Muscle of arm (tissue), 1 donor: ENCODE measurements at regions not wholly inside any gene's neighbourhood (a gene's known extent, or its start where the extent isn't known, plus 50 kb on each side); places are given as distances from the start of the nearest gene placed in this dataset.
A peak's percentile ranks its signal among the peaks of the same experiment; 100 is the strongest.

ENCODE experiments used
- DNase-seq: peaks from one replicate; pipeline ENCODE4 v3.0.0-alpha.2; 2013

DNA sequence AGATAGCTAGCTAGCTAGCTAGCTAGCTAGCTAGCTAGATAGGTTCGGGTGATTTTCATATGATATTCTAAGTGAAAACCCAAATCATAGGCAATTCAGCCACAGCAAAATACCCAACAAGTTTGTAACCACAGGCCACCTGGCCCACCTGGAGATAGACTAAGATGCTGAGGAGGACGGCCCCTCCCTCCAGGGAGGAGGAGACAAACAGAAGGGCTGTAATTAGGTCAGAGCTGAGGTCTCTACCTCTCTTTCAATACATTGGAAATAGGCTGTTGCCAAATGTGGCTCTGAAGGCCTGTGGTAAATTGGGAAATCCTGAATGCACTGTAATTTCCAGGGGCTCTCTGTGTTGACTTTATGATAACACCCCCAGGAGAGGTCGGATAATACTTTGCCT, 382.2 kb downstream of the FGF9 start:
- DNase-seq, result no peak

DNA sequence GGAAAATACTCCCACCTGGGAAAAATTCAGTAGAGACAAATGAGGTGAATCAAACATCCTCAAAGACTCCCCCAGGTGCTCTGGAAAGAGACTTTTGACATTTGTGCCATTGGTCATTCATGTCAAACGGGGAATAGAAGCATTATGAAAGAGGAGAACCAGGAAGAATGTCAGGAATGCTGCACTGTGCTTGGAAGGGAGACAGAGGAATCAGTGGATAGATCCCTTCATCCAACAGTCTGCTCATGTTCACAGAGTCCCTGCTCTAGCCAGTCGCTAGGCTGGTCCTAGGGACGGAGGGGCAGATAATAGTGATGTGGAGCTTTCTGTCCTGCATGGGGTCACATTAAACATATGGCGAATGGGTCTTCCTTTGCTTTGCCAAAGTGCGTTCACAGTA, 384.4 kb downstream of the FGF9 start:
- no peak for DNase-seq

DNA sequence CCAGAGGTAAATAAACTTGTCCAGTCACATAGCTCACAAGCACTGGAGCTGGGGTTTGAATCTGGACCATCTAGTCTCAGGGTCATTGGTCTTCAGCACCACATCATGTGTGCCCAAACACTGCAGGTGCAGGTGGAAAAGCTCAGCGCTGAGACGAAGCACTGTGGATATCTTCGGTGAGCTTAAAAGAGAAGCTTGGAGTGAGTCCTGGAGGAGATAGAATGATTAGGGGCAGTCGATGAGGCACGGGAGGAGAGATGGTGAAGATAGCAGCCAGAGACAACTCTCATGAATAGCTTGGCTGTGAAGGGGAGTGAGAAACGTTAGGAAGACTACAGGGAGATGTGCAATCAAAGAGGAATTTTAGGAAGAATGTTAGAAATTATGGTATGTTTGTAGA, 389.3 kb downstream of the FGF9 start:
- DNase-seq, result no peak

DNA sequence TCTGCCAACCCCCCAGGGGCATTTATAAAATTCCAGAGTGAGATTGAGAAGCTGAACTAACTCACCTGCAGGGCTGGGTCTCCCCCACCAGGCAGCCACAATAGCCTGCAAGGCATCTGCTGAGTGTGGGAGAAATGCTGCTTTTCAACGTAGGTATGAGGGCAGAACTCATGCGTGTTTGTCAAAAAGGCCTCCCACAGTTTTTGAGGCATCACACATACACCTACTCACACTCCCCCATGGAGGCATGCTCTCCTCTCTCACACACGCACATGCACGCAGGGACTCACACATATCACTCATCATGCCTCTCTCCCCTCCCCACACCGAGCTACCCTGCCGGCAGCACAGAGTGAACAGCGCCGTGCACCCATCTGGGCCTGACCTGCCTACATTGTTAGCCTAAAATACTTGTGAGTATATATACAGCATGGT, 390.5 kb downstream of the FGF9 start:
- DNase-seq, result no peak

DNA sequence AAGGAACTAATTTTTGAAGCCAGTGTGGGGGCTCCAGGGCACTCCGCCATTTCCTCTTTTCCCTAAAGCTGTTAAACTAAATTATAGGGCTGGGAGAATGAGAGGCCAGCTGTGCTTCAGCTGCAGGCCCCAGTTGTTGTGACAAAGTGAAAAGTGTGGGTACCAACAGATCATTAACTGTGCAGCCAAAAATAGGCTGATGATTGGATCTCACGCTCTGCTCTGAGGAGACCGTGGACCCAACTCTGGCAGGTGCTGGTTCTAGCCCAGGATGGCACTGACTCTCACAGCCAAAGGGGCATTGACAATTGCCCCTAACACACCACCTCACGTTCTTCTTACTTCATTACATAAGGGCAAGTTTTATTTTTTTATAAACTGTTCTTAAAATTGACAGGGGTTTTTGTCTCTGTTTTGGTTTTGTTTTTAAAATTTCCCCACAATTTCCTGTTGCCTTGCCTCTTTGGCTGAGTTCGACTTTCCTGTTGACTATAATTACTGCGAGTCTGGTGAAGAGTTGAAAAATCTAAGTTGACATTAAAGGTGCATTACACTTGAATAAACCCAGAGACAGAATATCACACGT, 391.0 kb downstream of the FGF9 start:
- DNase-seq, result no peak

DNA sequence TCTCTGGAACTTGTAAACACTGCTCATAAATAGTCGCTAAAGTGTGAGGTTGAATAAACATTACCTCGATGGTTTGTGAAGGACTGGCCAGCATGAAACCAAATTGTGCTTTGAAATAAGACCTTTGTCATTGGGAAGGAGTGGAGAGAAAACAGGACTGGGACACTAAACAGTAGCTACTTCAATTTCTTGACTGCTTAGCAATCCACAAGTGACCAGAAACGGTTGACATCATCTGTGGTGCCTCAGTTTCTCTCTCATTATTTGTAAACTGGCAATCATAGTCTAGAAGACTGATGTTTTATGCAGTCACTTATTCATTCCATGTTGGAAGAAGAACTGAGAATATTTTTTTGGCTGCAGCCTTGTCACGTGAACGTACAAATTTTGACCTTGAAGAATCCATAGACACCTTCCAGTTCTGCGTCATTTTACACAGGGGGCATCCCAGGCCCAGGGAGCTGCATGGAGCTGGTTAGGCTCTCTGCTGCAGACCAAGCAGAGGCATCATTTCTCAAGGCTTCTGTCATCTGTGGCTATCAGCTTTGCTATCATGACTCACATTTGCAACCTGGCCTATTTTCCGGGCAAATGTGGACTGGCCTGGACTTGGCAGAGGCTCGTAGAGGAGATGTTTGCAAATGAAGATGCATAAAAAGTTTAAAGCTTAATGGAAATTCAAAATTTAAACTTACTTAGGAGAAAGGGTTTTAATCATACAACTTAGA, 391.8 kb downstream of the FGF9 start:
- DNase-seq, result no peak

DNA sequence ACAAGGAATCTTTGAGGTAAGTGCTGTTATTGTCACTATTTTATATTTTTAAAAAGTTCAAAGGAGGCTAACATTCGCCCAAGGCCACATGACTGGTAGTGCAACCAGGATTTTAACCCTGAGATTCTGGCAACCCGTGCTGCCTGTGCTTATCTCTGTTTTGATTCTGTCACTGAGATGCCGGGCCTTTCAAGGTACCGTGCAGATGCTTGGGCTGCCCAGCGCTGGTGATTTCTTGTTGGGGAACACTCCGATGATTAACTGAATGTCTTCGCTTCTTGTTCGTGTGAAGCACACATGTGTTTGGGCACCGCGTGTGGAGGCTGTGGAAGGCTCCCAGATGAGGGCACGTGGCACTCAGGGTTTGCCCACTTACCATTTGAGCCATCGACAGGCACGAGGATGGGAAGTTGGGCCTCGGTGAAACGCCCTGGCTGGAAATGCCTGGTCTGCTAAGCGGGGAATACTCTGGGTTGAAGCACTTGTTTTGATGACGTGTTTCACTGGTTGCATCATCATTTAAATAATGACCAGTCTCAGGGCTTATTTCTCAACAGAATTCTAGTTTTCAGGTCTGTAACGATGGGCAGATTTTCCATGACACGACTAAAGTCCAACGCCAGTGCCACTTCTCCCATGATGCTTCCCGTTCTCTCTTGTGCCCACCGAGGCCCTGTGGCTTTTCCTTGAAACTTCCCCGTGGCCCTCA, 392.7 kb downstream of the FGF9 start:
- no peak for DNase-seq

DNA sequence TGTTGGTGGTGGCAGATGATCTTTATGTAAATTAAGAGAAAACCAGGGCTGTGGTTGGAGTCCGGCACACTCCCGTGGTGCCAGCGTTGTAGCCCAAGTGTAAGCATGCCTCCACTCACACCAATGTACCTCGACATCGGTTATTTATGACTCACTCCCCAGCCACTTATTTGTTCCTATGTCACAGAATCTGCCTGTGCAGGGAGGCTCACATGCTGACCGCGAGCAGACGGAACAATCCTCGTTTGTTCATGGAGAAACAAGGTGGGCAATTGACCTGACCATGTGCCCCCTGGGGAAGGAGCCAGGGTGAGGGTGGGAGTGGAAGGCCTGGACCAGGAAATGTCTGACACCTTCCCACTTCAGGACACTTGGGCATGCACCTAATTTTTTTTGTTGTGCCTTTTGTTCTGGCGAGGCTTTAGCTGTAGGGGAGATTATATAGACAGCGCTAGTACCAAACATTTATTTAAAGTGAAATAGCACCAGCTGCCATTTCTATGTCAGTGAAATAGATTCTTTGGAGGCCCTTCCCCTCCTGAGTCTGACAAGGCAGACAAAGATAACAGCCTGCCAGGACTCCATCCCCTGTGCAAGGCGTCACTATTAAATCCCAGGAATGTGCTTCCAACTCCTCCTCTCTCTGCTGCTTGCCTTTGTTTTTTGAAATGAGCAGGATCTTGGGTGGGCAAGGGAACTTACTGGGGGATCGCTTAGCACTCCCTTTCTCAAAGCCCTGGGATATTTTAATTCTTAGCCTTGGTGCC, 394.2 kb downstream of the FGF9 start:
- DNase-seq, result no peak

DNA sequence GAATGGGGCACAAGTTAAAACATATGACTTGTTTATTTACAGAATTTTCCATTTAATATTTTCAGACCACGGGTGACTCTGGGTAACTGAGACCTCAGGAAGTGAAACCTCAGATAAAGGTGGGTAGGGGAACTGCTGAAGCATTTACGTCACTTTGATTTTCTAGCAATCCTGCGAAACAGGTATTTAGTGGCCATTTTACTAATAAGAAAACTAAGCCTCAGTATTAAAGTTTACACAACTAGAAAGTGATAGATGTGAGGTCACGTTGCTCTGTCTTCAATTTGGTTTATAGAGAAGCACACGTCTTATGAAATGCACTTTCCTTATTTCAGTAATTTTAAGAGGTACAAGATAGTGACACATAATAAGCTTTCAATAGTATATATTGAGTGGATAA, 402.8 kb downstream of the FGF9 start:
- no peak for DNase-seq

DNA sequence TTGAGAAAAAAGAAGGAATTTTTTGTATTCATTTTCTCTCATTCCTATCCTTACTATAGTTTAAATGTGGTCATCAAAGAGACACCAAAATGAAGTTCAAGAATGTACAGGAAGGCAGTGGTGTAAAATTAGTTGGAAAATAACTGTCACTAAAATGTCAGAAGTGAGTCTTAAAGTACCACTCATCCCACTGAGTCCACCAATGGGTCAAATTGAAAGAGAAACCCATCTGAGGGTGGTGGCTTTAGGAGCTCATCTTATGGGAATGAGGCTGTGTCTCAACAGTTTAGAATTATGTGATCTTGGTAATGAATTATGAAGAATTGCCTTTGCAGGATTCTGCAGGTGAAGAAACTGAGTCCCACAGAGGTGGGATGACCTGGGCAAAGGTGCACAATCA, 403.5 kb downstream of the FGF9 start:
- no peak for DNase-seq

DNA sequence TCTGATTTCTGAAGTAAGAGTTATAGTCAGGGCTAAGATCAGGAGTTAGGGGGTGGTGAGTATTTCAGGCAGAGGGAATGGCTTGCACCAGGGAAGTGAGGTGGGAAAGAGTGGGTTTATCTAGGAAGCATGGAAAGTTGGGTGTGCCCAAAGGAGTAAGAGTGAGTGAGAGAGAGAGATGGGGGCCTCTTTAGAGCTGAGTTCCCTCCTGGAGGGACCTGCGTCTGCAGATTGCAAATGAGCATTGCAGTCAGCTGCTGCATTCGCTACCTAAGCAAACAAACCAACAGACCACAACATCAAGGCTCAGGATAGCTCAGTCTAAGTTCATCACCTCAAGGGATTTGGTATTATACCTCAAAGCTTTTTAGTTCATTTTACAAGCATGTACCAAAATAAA, 405.8 kb downstream of the FGF9 start:
- DNase-seq, result no peak

DNA sequence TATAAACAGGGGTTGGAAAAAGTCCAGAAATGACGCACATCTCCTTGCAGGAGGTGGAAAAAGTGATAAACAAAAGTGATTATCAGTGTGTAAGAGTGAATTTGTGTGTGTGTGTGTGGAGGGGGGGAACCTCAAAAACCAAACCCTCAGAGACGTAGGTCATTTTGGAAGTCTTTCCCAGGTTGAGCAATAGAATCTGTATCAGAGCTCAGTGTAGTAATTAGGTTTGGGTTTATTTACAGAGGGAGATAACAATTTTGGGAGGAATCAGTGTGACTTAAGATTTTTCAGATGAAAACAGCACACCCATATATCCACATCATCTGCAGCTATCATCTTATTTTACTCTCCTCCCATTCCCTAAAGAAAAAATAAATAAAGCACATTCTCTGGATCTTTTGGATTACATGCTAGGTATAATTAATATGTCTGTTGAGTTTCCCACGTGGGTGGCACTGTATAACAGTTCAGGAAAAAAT, 406.4 kb downstream of the FGF9 start:
- DNase-seq, result no peak

DNA sequence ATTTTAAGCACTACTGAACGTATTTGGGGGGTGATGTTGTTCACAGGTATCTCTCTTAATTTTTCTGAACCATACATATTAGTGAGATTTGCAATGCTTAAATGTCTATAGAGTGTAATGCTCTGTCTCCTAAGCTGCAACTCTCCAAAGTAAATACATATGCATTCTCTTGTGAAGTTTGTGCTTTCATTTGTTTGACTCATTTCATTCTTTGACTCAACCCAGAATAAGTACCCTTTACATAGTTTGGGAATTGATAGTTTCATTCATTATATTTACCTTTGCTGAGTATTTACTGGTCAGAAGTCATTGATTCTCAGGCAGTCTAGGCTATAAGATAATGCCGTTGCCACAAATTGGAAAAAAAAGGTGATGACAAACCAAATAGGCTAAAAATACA, 406.9 kb downstream of the FGF9 start:
- no peak for DNase-seq

DNA sequence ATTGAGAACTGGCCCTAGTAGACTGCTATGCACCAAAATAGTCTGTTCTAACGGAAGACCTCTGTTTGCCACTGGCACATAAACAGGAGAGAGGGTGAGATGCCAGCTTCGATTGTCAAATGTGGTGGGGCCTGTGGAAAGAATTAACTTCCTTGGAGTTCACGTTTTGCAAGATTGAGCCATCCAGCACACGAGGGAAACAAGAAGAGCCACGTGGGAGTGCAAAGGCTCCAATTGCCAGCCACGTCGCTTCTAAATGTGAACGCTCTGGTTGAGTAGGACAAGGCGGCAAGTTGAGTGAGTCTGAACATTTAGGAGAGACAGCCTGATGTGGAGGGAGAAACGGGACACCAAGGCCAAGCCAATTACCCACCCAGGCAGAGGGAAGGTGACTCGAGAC, 409.1 kb downstream of the FGF9 start:
- DNase-seq, result no peak

DNA sequence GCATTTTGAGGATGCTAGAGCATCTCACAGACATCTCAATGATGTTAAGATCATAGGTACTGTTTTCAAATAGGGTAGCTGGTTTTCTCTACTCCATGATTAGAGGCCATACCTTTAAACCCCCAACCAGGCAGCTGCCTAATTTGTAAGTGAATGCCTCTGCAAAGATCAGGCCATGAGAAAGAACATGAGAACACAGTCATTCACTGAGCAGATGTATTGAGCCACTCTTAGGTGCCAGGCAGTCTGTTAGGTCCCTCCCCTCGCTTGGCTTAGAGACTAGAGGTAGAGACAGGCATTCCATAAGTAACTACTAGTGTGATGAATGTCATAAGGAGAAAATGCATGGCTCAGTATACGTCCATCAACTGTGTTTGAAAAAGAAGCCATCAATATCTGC, 410.0 kb downstream of the FGF9 start:
- DNase-seq, result no peak

DNA sequence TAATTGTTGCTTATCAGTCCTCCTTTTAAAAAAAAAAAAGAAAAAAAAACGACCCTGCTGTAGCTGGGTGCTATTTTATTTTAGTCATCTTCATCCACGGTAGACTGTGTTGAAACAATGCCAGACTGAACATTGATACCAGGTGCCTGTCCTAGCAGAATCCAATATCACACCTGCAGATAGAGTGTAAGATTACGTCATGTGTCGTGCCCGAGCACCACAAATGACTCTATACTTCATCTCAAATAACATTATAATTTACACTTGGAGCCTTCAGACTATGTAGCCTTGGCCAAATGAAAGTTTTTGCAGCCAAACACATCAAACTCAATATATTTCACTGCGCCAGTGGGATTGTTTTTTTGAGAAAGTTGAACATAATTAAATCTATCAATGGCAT, 410.6 kb downstream of the FGF9 start:
- DNase-seq, result no peak

DNA sequence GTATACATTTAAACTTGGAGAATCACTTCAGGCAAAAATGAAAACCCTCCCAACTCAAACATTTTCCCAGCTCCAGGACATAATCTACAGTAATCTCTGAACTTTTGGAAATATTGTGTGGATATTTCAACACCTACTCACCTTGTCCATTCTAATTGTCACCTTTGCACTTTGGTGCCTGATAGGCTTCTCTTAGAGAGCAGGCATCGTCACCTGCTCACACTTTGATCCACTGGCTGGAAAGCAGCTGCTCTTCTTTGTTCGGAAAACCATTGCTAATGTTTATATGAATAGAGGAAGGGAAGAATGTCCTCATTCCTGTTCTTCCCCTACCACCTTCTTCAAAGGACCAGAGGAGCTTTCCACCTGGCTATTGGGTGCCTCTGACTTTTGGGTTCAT, 411.2 kb downstream of the FGF9 start:
- DNase-seq, result no peak

DNA sequence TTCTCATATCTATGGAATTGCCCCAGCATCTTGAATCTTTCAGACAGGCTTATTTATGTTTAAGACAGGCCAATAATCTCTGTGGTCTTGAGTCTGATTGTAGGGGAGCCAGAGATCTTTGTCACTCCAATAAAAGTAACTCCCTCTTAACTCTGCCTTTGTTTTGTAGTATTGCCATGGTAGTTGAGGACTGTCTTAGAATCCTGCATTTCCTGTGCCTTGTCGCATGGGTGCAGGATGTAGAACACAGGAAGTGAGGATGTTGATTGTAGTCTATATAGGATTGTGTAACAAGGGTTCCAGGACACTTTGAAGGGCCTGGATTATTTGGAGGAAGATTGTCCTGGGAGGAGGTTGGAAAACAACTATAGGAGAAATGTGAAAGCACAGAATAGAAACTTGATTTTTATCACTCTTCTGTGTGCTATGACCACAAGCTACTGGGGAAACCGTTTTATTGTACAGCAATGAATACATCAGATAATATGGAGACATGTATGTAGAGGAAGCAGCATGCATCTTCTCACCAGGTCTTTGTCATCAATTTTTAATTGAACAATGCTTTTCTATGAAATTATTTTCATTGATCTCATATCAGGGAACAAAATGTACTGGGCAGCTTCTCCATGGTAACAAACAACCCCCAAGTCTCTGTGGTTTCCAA, 411.7 kb downstream of the FGF9 start:
- DNase-seq, result no peak

DNA sequence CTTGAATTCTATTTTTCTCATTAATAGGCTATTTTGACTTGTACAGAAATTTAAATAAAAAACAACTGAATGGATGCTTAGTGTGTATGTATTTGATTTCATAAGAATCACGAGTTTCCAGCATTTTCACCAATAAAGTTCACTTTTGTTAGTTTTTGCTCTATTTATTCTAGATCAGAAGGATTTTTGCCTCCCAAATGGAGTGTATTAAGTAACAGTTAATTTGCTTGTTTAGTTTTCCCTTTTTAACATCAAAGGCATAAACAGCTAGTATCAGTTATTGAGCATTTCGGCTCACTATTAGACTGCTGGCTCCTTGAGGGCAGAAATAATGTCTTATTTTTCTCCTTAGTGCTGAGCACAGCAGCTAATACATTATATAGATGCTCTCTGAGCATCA, 414.1 kb downstream of the FGF9 start:
- DNase-seq, result no peak

DNA sequence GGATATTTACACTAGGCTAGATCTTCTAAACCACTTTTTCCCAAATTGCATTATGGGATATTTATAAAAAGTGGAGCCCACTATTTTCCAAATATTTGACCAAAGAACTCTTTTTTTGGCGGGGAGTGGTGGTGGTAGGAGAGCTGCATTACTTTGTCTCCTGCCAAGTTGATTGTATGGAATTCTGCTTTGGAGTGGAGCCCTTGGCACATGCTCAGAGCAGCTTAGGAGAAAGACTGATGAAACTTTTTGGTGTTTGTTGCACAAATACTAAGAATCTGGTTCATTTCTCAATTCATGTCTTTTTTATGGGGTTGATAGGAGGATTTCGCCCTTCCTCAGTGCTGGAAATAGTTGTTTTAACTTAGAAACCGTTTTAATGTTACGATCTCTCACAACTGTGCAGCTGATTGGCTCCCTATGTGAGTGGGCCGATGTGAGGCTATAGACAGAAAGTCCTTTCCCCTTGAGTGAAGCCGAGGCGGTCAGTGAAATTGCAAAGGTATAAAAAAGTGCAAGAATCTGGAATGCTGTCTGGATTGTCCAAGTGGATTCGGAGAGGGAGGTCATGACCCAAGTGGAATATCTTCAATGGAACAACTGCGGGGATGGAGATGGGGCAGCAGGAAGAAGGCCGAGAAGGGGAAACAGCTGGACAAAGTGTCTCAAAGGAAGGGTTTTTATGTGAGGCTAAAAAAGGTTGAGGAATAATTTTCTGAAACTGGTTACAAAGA, 415.9 kb downstream of the FGF9 start:
- DNase-seq, result peak; percentile 56

DNA sequence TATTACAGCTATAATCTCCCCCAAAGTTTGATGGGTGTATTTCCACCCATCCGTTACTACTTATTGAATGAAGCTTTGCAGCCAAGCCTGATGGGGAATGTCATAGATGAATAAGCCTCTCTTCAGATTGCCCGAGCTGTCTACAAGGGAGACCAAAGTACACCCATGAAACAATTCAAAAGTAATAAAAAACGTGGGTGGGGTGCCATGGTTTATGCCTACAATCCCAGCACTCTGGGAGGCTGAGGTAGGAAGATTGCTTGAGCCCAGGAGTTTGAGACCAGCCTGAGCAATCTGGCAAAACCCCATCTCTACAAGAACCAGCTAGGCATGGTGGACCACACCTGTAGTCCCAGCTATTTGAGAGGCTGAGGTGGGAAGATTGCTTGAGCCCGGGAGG, 419.2 kb downstream of the FGF9 start:
- DNase-seq, result no peak
